ENCODE measurements at regions not wholly inside any gene's neighbourhood (a gene's known extent, or its start where the extent isn't known, plus 50 kb on each side); places are given as distances from the start of the nearest gene placed in this dataset.

DNA sequence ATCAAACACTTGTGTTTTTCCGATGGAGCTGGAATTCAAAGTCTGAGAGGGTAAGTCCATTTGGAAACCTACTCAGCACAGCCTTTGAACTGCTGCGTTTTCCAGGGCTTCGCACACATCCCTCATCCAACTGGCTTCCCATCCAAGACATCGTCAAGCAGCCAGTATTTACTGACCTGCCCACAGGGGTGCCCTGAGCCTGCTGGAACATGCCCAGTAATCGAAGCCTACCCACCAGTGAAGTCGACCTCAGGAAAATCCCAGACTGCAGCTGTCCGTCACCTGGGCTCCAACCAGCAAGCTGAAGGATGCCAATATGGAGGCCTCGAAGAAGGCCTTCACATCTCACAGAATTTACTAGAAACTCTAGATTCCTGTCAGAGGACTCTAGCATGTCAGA lies 261.6 kb downstream of the PLPP3 start:
- TF ChIP-seq CTCF (IDR thresholded peaks at IDR 0.05) (no peak), POLR2A (IDR thresholded peaks at IDR 0.05) (no peak)
